Endothelial cell of umbilical vein (primary cell): ENCODE measurements at regions not wholly inside any gene's neighbourhood (a gene's known extent, or its start where the extent isn't known, plus 50 kb on each side); places are given as distances from the start of the nearest gene placed in this dataset.

Experiments
- BruUV-seq: library from RNA; stranded (reverse); fragments of 400-500 nt; replicated peaks from 2 replicates; lab custom pipeline; 2021; lab: Mats Ljungman, UMichigan
- CTCF ChIA-PET: fragments of 300-600, 350-600 bp; sonication (Branson Sonifier 250); formaldehyde crosslinking; loops from one replicate; lab custom pipeline; 2021; ENCODE audit warnings: antibody characterized with exemption, inconsistent platforms; lab: Charles Lee
- POLR2A ChIA-PET: fragments of 300-600, 350-600 bp; sonication (Branson Sonifier 250); formaldehyde crosslinking; loops from one replicate; lab custom pipeline; 2021; ENCODE audit warnings: antibody characterized with exemption, inconsistent platforms; lab: Charles Lee
- DNase-seq: peaks from one replicate; pipeline ENCODE4 v3.0.0-alpha.2; 2011; ENCODE audit warnings: low read depth, low spot score
- FAIRE-seq: peaks from 2 replicates; lab custom pipeline; 2011; peaks lifted over from hg19 to GRCh38; lab: Jason Lieb, UNC
- H2AFZ ChIP-seq: 2 replicates; pipeline ENCODE4 v1.6.0; 2012; ENCODE audit warnings: low read depth, low read length, control low read depth, inconsistent platforms
- H3K27ac ChIP-seq: 2 replicates; pipeline ENCODE4 v1.5.1; 2011; ENCODE audit warnings: low read depth, mild to moderate bottlenecking, control low read depth, low read length, moderate library complexity; ENCODE audit not compliant: insufficient read depth
- H3K27me3 ChIP-seq, 2 experiments: 2 replicates each; pipeline versions ENCODE4 v1.6.0 to v1.6.1; 2011; ENCODE audit warnings: low read length in 2 of 2, mixed read lengths in 1 of 2; ENCODE audit not compliant: control insufficient read depth in 2 of 2, insufficient read depth in 2 of 2
- H3K36me3 ChIP-seq, 2 experiments: 2 replicates in 1 of 2; 3 replicates in 1 of 2; pipeline ENCODE4 v1.5.1; 2011; ENCODE audit warnings: low read length in 2 of 2, mild to moderate bottlenecking in 1 of 2, moderate library complexity in 1 of 2; ENCODE audit not compliant: control insufficient read depth in 2 of 2, insufficient read depth in 2 of 2; ENCODE audit errors: extremely low read depth in 1 of 2
- H3K4me1 ChIP-seq: 3 replicates; pipeline ENCODE4 v1.5.1; 2011; ENCODE audit warnings: mild to moderate bottlenecking, low read length; ENCODE audit not compliant: control insufficient read depth, insufficient read depth; ENCODE audit errors: extremely low read depth
- H3K4me2 ChIP-seq: 2 replicates; pipeline ENCODE4 v1.6.1; 2011; ENCODE audit warnings: low read length, control low read depth, mixed read lengths; ENCODE audit not compliant: insufficient read depth
- H3K4me3 ChIP-seq, 3 experiments: fragments of 200-600 bp in 1 of 3; sonication (generic), shearing (Covaris generic) in 1 of 3; replicated peaks in 1 of 3; 2 replicates each; pipeline ENCODE4 v1.5.1; 2011 to 2016; ENCODE audit warnings: control low read depth in 3 of 3, low read length in 3 of 3, mild to moderate bottlenecking in 2 of 3, inconsistent platforms in 1 of 3, low read depth in 1 of 3, moderate library complexity in 1 of 3; ENCODE audit not compliant: insufficient read depth in 1 of 3
- H3K79me2 ChIP-seq: 2 replicates; pipeline ENCODE4 v1.6.0; 2012; ENCODE audit warnings: low read length, inconsistent platforms; ENCODE audit not compliant: control insufficient read depth, insufficient read depth
- H3K9ac ChIP-seq: replicated peaks from 2 replicates; pipeline ENCODE3; 2011; ENCODE audit warnings: low read length, control low read depth; ENCODE audit not compliant: insufficient read depth; ENCODE audit errors: extremely low read depth
- H3K9me1 ChIP-seq: replicated peaks from 3 replicates; pipeline ENCODE4 v1.6.0; 2011; ENCODE audit warnings: mild to moderate bottlenecking, low read length; ENCODE audit not compliant: control insufficient read depth, insufficient read depth; ENCODE audit errors: extremely low read depth
- H3K9me3 ChIP-seq: replicated peaks from 2 replicates; pipeline ENCODE4 v1.5.1; 2012; ENCODE audit warnings: low read length, inconsistent platforms; ENCODE audit not compliant: control insufficient read depth, insufficient read depth
- H4K20me1 ChIP-seq: replicated peaks from 2 replicates; pipeline ENCODE3; 2011; ENCODE audit warnings: mild to moderate bottlenecking, low read length; ENCODE audit not compliant: control insufficient read depth, insufficient read depth; ENCODE audit errors: extremely low read depth
- EZH2 ChIP-seq: IDR thresholded peaks from 2 replicates; pipeline ENCODE4 v1.6.1; 2012; ENCODE audit warnings: borderline replicate concordance, low read depth, mild to moderate bottlenecking, moderate library complexity, low read length, inconsistent platforms; ENCODE audit not compliant: severe bottlenecking
- FOS ChIP-seq: IDR thresholded peaks from 2 replicates; pipeline ENCODE4 v1.6.1; 2011; ENCODE audit warnings: mild to moderate bottlenecking, low read length, moderate library complexity, borderline replicate concordance; ENCODE audit not compliant: insufficient read depth
- GATA2 ChIP-seq: IDR thresholded peaks from 2 replicates; pipeline ENCODE4 v1.7.0; 2011; ENCODE audit warnings: low read depth, mild to moderate bottlenecking, moderate library complexity, mixed read lengths, low read length; ENCODE audit not compliant: insufficient read length, insufficient read depth
- JUN ChIP-seq: IDR thresholded peaks from 2 replicates; pipeline ENCODE4 v1.6.1; 2011; ENCODE audit warnings: borderline replicate concordance, low read depth; ENCODE audit not compliant: insufficient read length, insufficient read depth
- MYC ChIP-seq: IDR thresholded peaks from one replicate; pipeline ENCODE4 v1.6.1; 2011; ENCODE audit warnings: mild to moderate bottlenecking, low read depth, low read length
- POLR2A ChIP-seq: IDR thresholded peaks from 2 replicates; pipeline ENCODE4 v1.6.1; 2012; ENCODE audit warnings: low read depth, mild to moderate bottlenecking, control low read depth, low read length
- POLR2AphosphoS5 ChIP-seq: IDR thresholded peaks from 2 replicates; pipeline ENCODE4 v1.6.1; 2012; ENCODE audit warnings: low read depth, mild to moderate bottlenecking, control low read depth, low read length, moderate library complexity; ENCODE audit not compliant: insufficient read depth
- dilution Hi-C: fragments of 300-500 bp; cut with MboI; formaldehyde crosslinking; loops from one replicate; pipeline ENCODE4 v1.15.0; 2019; ENCODE audit warnings: low sequenced_read_pairs; ENCODE audit not compliant: extremely low pct_ligation_motif_present
- intact Hi-C: fragments of 100-400 bp; cut with micrococcal nuclease; formaldehyde crosslinking; loops from one replicate; pipeline ENCODE4 v1.10.0; 2022
- TF ChIP-seq, protein P1 (sequence below), 2 donors: IDR thresholded peaks; 1 replicate in 1 of 2; 2 replicates in 1 of 2; pipeline ENCODE4 v1.5.1; 2011; ENCODE audit warnings: low read length in 2 of 2, mild to moderate bottlenecking in 2 of 2, moderate library complexity in 2 of 2, control low read depth in 1 of 2, inconsistent platforms in 1 of 2, low read depth in 1 of 2; ENCODE audit not compliant: insufficient read depth in 1 of 2; ENCODE audit errors: extremely low read depth in 1 of 2
- TF ChIP-seq, protein P2 (sequence below): IDR thresholded peaks from 2 replicates; pipeline ENCODE4 v1.6.1; 2011; ENCODE audit not compliant: insufficient read depth, insufficient read length

DNA sequence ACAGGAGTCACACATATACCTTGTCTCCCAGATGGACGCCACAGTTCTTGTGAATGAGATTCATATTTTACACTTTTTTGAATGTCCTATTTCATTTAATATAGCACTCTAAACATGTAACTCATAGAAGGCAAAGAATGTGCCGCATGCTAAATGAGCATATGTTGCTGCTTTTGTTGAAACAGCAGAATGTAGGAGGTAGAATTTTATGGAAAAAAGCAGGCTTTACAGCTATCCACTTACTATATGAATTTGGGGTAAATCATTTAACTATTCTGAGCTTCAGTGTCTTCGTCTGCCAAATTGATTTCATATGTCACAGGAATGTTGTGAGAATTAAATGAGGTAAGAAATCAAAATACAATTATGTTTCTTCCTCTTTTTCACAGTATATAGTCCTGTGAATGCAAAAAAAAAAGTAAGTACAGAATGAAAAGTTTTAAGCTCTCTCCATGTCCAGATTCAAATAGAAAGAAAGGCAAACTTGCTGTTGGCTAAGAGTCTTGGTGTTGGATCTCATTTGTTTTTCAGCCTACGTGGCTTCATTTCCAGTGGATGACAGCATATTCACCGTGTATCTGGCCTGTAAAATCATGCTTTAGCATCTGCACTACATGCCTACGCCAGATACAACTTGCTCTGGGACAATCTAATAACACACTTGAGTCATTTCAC, 154.7 kb upstream of the CNTNAP5 start:
- no peaks in the 10 kb centered on the region for H3K36me3 ChIP-seq
- H4K20me1 ChIP-seq: no peaks in the 10 kb centered on the region
- no peaks in the 10 kb centered on the region for H3K9me1 ChIP-seq
- H3K9me3 ChIP-seq: peaks cover 7% of the 10 kb centered on the region
- BruUV-seq: no TSS peak
- ChIA-PET CTCF (no interaction called here), POLR2A (no interaction called here)
- H3K9ac ChIP-seq: no peak overlapping the region
- DNase-seq (no peak), FAIRE-seq (no peak)
- H2AFZ ChIP-seq: no peak overlapping the region
- no peak overlapping the region for H3K4me3 ChIP-seq
- intact Hi-C loops: no loop called here
- H3K4me2 ChIP-seq: no peak overlapping the region
- no peaks in the 10 kb centered on the region for H3K4me1 ChIP-seq
- H3K27ac ChIP-seq: no peak overlapping the region
- dilution Hi-C loops: no loop called here
- no peaks in the 10 kb centered on the region for H3K27me3 ChIP-seq
- TF ChIP-seq GATA2 (no peak), POLR2AphosphoS5 (no peak), POLR2A (no peak), MYC (no peak), JUN (no peak), FOS (no peak), EZH2 (no peak)
- TF ChIP-seq, protein P1, sequence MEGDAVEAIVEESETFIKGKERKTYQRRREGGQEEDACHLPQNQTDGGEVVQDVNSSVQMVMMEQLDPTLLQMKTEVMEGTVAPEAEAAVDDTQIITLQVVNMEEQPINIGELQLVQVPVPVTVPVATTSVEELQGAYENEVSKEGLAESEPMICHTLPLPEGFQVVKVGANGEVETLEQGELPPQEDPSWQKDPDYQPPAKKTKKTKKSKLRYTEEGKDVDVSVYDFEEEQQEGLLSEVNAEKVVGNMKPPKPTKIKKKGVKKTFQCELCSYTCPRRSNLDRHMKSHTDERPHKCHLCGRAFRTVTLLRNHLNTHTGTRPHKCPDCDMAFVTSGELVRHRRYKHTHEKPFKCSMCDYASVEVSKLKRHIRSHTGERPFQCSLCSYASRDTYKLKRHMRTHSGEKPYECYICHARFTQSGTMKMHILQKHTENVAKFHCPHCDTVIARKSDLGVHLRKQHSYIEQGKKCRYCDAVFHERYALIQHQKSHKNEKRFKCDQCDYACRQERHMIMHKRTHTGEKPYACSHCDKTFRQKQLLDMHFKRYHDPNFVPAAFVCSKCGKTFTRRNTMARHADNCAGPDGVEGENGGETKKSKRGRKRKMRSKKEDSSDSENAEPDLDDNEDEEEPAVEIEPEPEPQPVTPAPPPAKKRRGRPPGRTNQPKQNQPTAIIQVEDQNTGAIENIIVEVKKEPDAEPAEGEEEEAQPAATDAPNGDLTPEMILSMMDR (IDR thresholded peaks at IDR 0.05; ENCODE audit: extremely low read depth in 1 of 2, insufficient read depth in 1 of 2, low read depth in 1 of 2, low read length in 2 of 2): no peak
- TF ChIP-seq, protein P2, sequence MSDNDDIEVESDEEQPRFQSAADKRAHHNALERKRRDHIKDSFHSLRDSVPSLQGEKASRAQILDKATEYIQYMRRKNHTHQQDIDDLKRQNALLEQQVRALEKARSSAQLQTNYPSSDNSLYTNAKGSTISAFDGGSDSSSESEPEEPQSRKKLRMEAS: no peak
- no peaks in the 10 kb centered on the region for H3K79me2 ChIP-seq
